ENCODE measurements at regions not wholly inside any gene's neighbourhood (a gene's known extent, or its start where the extent isn't known, plus 50 kb on each side); places are given as distances from the start of the nearest gene placed in this dataset.

GRCh38 chr5:50343715-50344114 lies 97.4 kb downstream of the EMB start:
- Histone ChIP-seq H3K4me1 (ENCODE audit: control insufficient read depth in 1 of 2, insufficient read depth in 2 of 2, low read depth in 1 of 2, low read length in 1 of 2) (no peaks in the 10 kb centered on the region), H3K27ac (ENCODE audit: low read depth in 2 of 2, low read length in 1 of 2) (no peak overlapping the region), H3K9ac (no peak overlapping the region), H3K36me3 (replicated peaks in 1 of 2; ENCODE audit: control insufficient read depth in 1 of 2, insufficient read depth in 2 of 2, low read length in 1 of 2) (no peaks in the 10 kb centered on the region), H3K4me3 (ENCODE audit: low read depth in 2 of 2, low read length in 1 of 2) (no peak overlapping the region), H3K79me2 (ENCODE audit: insufficient read depth) (no peaks in the 10 kb centered on the region), H3K9me2 (no peaks in the 10 kb centered on the region), H4K20me1 (ENCODE audit: insufficient read depth) (no peaks in the 10 kb centered on the region), H3K27me3 (ENCODE audit: insufficient read depth) (no peaks in the 10 kb centered on the region), H3K4me2 (no peak overlapping the region), H3F3A (replicated peaks; ENCODE audit: insufficient read depth) (peaks cover 10% of the 10 kb centered on the region), H3K9me3 (no peaks in the 10 kb centered on the region), H2AFZ (ENCODE audit: low read depth) (no peak overlapping the region)
- ChIA-PET POLR2A (no interaction called here), CTCF (interaction anchor here (1.4 kb wide), 1 partner anchor 18 kb away, joined by 3 read pairs; no protein-coding TSS in a partner anchor)
- 64% methylated on average over 2 of the region's 2 CpGs for WGBS (ENCODE audit: low lambda C conversion rate)
- no peak for TF ChIP-seq GATA2 (CRISPR knock-in tag; IDR thresholded peaks at IDR 0.05)
- TF ChIP-seq, protein P1, sequence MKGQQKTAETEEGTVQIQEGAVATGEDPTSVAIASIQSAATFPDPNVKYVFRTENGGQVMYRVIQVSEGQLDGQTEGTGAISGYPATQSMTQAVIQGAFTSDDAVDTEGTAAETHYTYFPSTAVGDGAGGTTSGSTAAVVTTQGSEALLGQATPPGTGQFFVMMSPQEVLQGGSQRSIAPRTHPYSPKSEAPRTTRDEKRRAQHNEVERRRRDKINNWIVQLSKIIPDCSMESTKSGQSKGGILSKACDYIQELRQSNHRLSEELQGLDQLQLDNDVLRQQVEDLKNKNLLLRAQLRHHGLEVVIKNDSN (IDR thresholded peaks at IDR 0.05; ENCODE audit: borderline replicate concordance, low read depth): no peak
- TF ChIP-seq, protein P2, sequence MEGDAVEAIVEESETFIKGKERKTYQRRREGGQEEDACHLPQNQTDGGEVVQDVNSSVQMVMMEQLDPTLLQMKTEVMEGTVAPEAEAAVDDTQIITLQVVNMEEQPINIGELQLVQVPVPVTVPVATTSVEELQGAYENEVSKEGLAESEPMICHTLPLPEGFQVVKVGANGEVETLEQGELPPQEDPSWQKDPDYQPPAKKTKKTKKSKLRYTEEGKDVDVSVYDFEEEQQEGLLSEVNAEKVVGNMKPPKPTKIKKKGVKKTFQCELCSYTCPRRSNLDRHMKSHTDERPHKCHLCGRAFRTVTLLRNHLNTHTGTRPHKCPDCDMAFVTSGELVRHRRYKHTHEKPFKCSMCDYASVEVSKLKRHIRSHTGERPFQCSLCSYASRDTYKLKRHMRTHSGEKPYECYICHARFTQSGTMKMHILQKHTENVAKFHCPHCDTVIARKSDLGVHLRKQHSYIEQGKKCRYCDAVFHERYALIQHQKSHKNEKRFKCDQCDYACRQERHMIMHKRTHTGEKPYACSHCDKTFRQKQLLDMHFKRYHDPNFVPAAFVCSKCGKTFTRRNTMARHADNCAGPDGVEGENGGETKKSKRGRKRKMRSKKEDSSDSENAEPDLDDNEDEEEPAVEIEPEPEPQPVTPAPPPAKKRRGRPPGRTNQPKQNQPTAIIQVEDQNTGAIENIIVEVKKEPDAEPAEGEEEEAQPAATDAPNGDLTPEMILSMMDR (IDR thresholded peaks at IDR 0.05): no peak
- TF ChIP-seq ELF1 (IDR thresholded peaks at IDR 0.05): no peak
- TF ChIP-seq FOXJ3 (CRISPR knock-in tag; IDR thresholded peaks at IDR 0.05): no peak
- TF ChIP-seq GABPA (IDR thresholded peaks at IDR 0.05; ENCODE audit: low read depth): no peak
- TF ChIP-seq, protein P3, sequence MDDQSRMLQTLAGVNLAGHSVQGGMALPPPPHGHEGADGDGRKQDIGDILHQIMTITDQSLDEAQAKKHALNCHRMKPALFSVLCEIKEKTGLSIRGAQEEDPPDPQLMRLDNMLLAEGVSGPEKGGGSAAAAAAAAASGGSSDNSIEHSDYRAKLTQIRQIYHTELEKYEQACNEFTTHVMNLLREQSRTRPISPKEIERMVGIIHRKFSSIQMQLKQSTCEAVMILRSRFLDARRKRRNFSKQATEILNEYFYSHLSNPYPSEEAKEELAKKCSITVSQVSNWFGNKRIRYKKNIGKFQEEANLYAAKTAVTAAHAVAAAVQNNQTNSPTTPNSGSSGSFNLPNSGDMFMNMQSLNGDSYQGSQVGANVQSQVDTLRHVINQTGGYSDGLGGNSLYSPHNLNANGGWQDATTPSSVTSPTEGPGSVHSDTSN (IDR thresholded peaks at IDR 0.05): no peak
- TF ChIP-seq NFIC (IDR thresholded peaks at IDR 0.05; ENCODE audit: borderline replicate concordance): no peak
- TF ChIP-seq CHD2 (IDR thresholded peaks at IDR 0.05; ENCODE audit: low read length, partially characterized antibody): no peak
- TF ChIP-seq, protein P4, sequence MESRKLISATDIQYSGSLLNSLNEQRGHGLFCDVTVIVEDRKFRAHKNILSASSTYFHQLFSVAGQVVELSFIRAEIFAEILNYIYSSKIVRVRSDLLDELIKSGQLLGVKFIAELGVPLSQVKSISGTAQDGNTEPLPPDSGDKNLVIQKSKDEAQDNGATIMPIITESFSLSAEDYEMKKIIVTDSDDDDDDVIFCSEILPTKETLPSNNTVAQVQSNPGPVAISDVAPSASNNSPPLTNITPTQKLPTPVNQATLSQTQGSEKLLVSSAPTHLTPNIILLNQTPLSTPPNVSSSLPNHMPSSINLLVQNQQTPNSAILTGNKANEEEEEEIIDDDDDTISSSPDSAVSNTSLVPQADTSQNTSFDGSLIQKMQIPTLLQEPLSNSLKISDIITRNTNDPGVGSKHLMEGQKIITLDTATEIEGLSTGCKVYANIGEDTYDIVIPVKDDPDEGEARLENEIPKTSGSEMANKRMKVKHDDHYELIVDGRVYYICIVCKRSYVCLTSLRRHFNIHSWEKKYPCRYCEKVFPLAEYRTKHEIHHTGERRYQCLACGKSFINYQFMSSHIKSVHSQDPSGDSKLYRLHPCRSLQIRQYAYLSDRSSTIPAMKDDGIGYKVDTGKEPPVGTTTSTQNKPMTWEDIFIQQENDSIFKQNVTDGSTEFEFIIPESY (IDR thresholded peaks at IDR 0.05; ENCODE audit: borderline replicate concordance, low read depth): no peak
- TF ChIP-seq MEF2A (IDR thresholded peaks at IDR 0.05; ENCODE audit: borderline replicate concordance, low read depth): no peak
- no peak for TF ChIP-seq RFX5 (IDR thresholded peaks at IDR 0.05; ENCODE audit: low read length)
- TF ChIP-seq USF2 (IDR thresholded peaks at IDR 0.05; ENCODE audit: borderline replicate concordance, low read depth, low read length): no peak
- TF ChIP-seq FOXM1 (IDR thresholded peaks at IDR 0.05; ENCODE audit: low read depth): no peak
- no peak for TF ChIP-seq JUND (IDR thresholded peaks at IDR 0.05)
- no peak for TF ChIP-seq MXI1 (IDR thresholded peaks at IDR 0.05; ENCODE audit: low read depth, low read length)
- TF ChIP-seq REST (IDR thresholded peaks at IDR 0.05; ENCODE audit: low read depth, low read length): no peak
- TF ChIP-seq POLR2AphosphoS5 (IDR thresholded peaks at IDR 0.05; ENCODE audit: low read depth, low read length): no peak
- DNase-seq: no peak

Measured in SK-N-SH (cell line).